GM10248 (cell line): ENCODE measurements at regions not wholly inside any gene's neighbourhood (a gene's known extent, or its start where the extent isn't known, plus 50 kb on each side); places are given as distances from the start of the nearest gene placed in this dataset.

Source experiments
- CTCF ChIA-PET: fragments of 300-600 bp; sonication (Branson Sonifier 250); formaldehyde crosslinking; extraction: SDS; loops from one replicate; lab custom pipeline; 2021; ENCODE audit warnings: antibody characterized with exemption; lab: Yijun Ruan, JAX
- POLR2A ChIA-PET: fragments of 350-650 bp; sonication (Branson Sonifier 250); formaldehyde crosslinking; extraction: SDS; loops from one replicate; lab custom pipeline; 2020; ENCODE audit warnings: antibody characterized with exemption; lab: Yijun Ruan, JAX
- DNase-seq: peaks from one replicate; pipeline ENCODE4 v3.0.0; 2012; ENCODE audit errors: extremely low spot score
- TF ChIP-seq, protein P1 (sequence below): IDR thresholded peaks from 2 replicates; pipeline ENCODE4 v1.5.1; 2012; ENCODE audit warnings: mild to moderate bottlenecking, low read depth; ENCODE audit errors: extremely low read depth, missing control alignments, control extremely low read depth

- TF ChIP-seq, protein P1, sequence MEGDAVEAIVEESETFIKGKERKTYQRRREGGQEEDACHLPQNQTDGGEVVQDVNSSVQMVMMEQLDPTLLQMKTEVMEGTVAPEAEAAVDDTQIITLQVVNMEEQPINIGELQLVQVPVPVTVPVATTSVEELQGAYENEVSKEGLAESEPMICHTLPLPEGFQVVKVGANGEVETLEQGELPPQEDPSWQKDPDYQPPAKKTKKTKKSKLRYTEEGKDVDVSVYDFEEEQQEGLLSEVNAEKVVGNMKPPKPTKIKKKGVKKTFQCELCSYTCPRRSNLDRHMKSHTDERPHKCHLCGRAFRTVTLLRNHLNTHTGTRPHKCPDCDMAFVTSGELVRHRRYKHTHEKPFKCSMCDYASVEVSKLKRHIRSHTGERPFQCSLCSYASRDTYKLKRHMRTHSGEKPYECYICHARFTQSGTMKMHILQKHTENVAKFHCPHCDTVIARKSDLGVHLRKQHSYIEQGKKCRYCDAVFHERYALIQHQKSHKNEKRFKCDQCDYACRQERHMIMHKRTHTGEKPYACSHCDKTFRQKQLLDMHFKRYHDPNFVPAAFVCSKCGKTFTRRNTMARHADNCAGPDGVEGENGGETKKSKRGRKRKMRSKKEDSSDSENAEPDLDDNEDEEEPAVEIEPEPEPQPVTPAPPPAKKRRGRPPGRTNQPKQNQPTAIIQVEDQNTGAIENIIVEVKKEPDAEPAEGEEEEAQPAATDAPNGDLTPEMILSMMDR, result no peak
- ChIA-PET POLR2A (no interaction called here), CTCF (interaction anchor here (1.0 to 1.5 kb wide), 3 partner anchors 18 to 242 kb away, joined by 3 read pairs; no protein-coding TSS in a partner anchor)
- DNase-seq, result no peak
Measured at GRCh38 chr3:72580246-72580756, 267.9 kb downstream of the SHQ1 start.

GRCh38 chr3:72579581-72580245, 268.5 kb downstream of the SHQ1 start:
- TF ChIP-seq, protein P1, result no peak
- CTCF ChIA-PET, result interaction anchor here (1.0 to 1.5 kb wide), 4 partner anchors 19 to 242 kb away, joined by 3 to 4 read pairs (median 3); no protein-coding TSS in a partner anchor

DNA sequence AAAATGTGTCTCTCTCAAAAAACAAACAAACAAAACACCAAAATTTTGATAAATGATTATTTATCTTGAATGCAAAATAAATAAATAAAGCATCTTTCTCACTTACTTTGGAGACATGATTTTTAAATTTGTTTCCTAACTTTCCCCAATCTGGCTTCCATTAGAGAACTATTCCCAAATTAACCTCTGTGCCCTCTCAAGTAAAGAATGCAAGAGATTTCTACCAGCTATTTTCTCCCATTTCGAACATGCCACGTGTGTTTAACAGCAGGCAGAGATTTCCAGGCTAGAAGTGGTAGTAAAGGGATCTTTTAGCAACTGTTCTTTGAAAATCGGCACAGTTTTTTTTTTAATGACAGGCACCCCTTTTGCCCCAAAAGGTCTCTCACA, 269.1 kb downstream of the SHQ1 start:
- CTCF ChIA-PET, result interaction anchor here (1.4 kb wide), 1 partner anchor 87 kb away, joined by 4 read pairs; no protein-coding TSS in a partner anchor
- POLR2A ChIA-PET, result no interaction called here
- no peak for DNase-seq
- TF ChIP-seq, protein P1, result no peak

More at GRCh38 chr3:72579581-72580245, 268.5 kb downstream of the SHQ1 start:
- POLR2A ChIA-PET, result no interaction called here
- DNase-seq, result no peak

DNA sequence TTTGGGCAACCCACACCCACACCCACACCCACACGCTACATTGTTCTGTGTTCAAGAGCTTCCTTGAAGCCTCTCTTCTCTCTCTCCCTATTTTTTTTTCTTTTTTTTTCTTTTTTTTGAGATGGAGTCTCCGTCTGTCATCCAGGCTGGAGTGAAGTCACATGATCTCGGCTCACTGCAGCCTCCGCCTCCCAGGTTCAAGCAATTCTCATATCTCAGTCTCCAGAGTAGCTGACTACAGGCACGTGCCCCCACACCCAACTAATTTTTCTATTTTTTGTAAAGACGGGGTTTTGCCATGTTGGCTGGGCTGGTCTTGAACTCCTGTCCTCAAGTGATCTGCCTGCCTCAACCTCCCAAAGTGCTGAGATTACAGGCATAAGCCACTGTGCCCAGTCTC, 271.1 kb downstream of the SHQ1 start:
- POLR2A ChIA-PET, result no interaction called here
- DNase-seq, result no peak
- TF ChIP-seq, protein P1, result no peak
- CTCF ChIA-PET, result interaction anchor here (1.0 to 2.2 kb wide), 7 partner anchors 10 to 170 kb away, joined by 3 to 8 read pairs (median 3); no protein-coding TSS in a partner anchor

DNA sequence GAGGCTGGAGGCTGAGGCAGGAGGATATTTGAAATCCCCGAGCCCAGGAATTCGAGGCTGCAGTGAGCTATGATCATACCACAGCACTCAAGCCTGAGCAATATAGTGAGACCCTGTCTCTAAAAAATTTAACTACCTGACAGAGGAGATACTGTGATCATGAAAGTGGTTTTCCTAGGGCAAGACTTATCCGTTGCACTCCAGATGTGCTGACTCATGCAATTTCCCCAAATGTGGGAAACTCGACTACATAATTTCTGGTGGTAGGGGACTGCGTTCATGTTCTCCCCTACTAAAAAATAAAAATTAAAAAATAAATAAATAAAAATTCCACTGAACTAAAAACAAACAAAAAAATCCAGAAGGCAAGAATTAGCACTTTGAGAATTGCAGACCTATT, 271.7 kb downstream of the SHQ1 start:
- TF ChIP-seq, protein P1, result no peak
- ChIA-PET CTCF (interaction anchor here (1.1 to 2.2 kb wide), 4 partner anchors 13 to 89 kb away, joined by 3 to 6 read pairs (median 4); no protein-coding TSS in a partner anchor), POLR2A (no interaction called here)
- DNase-seq, result no peak

- no peak for DNase-seq
- CTCF ChIA-PET, result no interaction called here
- POLR2A ChIA-PET, result no interaction called here
- TF ChIP-seq, protein P1, result no peak
Measured at GRCh38 chr3:72574144-72574543, 274.1 kb downstream of the SHQ1 start.
